GM06990 (cell line): ENCODE measurements at regions not wholly inside any gene's neighbourhood (a gene's known extent, or its start where the extent isn't known, plus 50 kb on each side); places are given as distances from the start of the nearest gene placed in this dataset.

Experiments
- DNase-seq: peaks from one replicate; pipeline ENCODE4 v3.0.0-alpha.2; 2011; ENCODE audit not compliant: insufficient read length; ENCODE audit errors: extremely low read depth
- H3K27me3 ChIP-seq: replicated peaks from 2 replicates; pipeline ENCODE4 v1.6.0; 2011; ENCODE audit warnings: low read length; ENCODE audit not compliant: control insufficient read depth, insufficient read depth
- H3K36me3 ChIP-seq: 2 replicates; pipeline ENCODE4 v1.5.1; 2011; ENCODE audit warnings: low read length; ENCODE audit not compliant: control insufficient read depth, insufficient read depth
- H3K4me3 ChIP-seq: replicated peaks from 2 replicates; pipeline ENCODE4 v1.5.1; 2011; ENCODE audit warnings: low read depth, mild to moderate bottlenecking, control low read depth, low read length
- TF ChIP-seq, protein P1 (sequence below): IDR thresholded peaks from 2 replicates; pipeline ENCODE4 v1.5.1; 2011; ENCODE audit warnings: low read length, control low read depth, mild to moderate bottlenecking, inconsistent platforms; ENCODE audit not compliant: insufficient read depth, poor library complexity, severe bottlenecking

DNA sequence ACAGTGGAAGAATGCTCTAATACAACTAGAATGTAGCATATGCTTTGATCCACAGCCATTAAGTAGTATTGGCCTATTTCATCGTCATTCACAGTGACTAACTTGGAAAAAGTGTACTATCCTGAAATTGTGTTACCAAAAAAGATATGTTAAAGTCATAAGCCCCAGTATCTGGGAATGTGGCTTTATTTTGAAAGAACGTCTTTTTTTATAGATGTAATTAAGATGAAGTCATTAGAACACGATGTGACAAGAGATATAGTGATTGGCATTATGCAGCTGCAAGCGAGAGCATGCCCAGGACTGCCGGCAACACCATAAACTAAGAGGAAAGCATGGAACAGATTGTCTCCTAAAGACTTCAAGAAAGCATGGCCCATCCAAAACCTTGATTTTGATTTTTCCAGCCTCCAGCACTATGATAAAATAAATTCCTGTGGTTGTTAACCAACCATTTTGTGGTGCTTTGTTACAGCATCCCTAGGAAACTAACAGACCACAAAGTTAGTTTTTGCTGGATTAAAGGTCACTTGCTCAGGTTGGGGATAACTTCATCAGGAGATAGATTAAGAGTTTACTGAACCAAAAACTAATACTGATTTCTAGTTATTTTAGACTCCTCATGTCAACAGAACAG is 870.6 kb upstream of the LRRC4C start:
- no peaks in the 10 kb centered on the region for H3K27me3 ChIP-seq
- H3K36me3 ChIP-seq = no peaks in the 10 kb centered on the region
- H3K4me3 ChIP-seq = no peak overlapping the region
- TF ChIP-seq, protein P1, sequence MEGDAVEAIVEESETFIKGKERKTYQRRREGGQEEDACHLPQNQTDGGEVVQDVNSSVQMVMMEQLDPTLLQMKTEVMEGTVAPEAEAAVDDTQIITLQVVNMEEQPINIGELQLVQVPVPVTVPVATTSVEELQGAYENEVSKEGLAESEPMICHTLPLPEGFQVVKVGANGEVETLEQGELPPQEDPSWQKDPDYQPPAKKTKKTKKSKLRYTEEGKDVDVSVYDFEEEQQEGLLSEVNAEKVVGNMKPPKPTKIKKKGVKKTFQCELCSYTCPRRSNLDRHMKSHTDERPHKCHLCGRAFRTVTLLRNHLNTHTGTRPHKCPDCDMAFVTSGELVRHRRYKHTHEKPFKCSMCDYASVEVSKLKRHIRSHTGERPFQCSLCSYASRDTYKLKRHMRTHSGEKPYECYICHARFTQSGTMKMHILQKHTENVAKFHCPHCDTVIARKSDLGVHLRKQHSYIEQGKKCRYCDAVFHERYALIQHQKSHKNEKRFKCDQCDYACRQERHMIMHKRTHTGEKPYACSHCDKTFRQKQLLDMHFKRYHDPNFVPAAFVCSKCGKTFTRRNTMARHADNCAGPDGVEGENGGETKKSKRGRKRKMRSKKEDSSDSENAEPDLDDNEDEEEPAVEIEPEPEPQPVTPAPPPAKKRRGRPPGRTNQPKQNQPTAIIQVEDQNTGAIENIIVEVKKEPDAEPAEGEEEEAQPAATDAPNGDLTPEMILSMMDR = no peak
- DNase-seq = no peak

DNA sequence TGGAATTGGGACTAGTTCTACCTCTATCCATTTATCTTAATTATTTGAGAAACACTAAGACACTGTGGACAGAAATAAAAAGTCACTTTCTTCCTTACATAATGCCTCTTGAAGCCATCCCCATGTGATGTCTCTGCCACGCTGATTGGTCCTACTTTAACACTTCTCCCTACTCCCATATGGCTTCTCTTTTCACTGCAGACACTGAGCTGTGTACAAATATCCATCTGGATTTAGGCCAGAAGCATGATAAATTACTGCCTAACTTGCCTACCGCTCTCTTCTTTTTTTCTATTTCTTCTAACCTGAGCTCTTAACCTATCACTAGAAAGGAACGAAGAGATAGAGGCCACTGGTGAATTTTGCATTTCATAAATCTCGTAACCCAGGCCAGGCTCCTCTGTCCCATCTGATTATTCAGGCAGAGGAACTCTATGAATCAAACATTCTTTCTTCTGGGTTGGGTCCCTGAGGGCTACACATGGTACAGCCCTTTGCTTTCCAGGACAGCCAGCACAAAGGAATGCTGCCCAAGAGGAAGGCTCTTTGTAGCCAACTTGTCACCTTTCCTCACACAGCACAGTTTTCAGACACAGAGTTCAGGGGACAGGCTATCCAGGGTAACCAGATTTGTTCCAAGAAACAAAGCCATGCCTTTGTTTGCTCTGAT is 878.5 kb upstream of the LRRC4C start:
- no peaks in the 10 kb centered on the region for H3K27me3 ChIP-seq
- no peak overlapping the region for H3K4me3 ChIP-seq
- no peak for DNase-seq
- TF ChIP-seq, protein P1 = no peak
- no peaks in the 10 kb centered on the region for H3K36me3 ChIP-seq

DNA sequence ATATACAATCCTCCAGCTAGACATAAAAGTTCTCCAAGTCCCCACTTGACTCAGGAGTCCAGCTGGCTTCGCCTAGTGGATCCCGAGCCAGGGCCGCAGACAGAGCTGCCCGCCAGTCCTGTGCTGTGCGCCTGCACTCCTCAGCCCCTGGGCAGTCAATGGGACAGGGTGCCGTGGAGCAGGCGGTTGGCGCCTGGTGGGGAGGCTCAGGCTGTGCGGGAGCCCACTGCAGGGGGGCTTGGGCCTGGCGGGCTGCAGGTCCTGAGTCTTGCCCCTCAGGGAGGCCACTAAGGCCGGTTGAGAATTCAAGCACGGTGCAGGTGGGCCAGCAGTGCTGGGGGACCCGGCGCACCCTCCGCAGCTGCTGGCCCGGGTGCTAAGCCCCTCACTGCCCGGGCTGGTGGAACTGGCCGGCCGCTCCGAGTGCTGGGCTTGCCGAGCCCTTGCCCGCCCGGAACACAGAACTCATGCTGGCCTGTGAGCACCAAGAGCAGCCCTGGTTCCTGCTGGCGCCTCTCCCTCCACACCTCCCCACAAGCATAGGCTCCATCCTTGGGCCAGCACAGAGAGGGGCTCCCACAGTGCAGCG is 884.8 kb upstream of the LRRC4C start:
- TF ChIP-seq, protein P1 = no peak
- Histone ChIP-seq H3K27me3 (no peaks in the 10 kb centered on the region), H3K4me3 (no peak overlapping the region), H3K36me3 (no peaks in the 10 kb centered on the region)
- DNase-seq = no peak

DNA sequence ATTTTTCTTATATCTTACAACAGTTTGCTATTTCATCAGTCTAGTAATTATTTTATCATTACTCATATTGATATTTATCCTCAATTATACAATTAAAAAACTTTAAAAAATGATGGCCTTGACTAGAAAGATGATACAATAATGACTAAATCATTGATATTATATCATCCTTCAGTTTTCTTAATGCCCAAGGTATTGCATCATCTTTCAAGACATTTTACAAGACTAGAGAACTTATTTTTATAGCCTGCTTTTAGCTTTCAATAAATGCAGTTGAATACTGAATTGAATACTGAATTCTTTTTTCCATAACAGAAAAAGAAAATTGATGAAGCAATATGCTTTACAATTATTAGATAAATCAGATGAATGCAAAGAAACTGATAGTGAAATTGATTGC is 886.5 kb upstream of the LRRC4C start:
- Histone ChIP-seq H3K4me3 (no peak overlapping the region), H3K36me3 (no peaks in the 10 kb centered on the region), H3K27me3 (no peaks in the 10 kb centered on the region)
- TF ChIP-seq, protein P1 = no peak
- DNase-seq = no peak

DNA sequence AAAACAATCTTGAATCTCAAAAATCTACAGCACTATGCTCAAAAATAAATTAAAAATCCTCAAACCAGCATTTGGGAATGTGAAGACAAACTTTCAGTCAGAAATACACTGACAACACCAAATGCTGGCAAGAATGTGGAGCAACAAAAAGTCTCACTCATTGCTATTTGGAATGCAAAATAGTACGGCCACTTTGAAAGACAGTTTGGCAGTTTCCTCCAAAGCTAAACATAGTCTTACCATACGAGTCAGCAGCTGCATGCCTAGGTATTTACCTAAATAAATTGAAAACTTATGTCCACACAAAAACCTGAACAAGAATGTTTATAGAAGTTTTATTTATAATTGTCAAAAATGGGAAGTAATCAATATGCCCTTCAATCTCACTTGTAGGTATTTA is 904.2 kb upstream of the LRRC4C start:
- no peaks in the 10 kb centered on the region for H3K36me3 ChIP-seq
- no peak overlapping the region for H3K4me3 ChIP-seq
- DNase-seq = no peak
- H3K27me3 ChIP-seq = no peaks in the 10 kb centered on the region
- TF ChIP-seq, protein P1 = no peak
